Adrenal gland (tissue), 9 donors: ENCODE measurements at regions not wholly inside any gene's neighbourhood (a gene's known extent, or its start where the extent isn't known, plus 50 kb on each side); places are given as distances from the start of the nearest gene placed in this dataset.

Experiments used
- DNase-seq, 7 donors: peaks; one replicate each; pipeline ENCODE4 v3.0.0-alpha.2; 2019 to 2020
- H3K27ac ChIP-seq, 5 donors: fragments of 200-600 bp; sonication (generic) in 4 of 5; 1 replicate in 3 of 5; 2 replicates in 2 of 5; pipeline versions ENCODE4 v1.5.1 to v1.8.0; 2016 to 2020; ENCODE audit warnings: mild to moderate bottlenecking in 1 of 5
- H3K27me3 ChIP-seq: fragments of 200-600 bp; 2 replicates; pipeline ENCODE4 v1.8.0; 2021
- H3K36me3 ChIP-seq, 2 donors: fragments of 200-600 bp; replicated peaks in 1 of 2; 1 replicate in 1 of 2; 2 replicates in 1 of 2; pipeline versions ENCODE4 v1.5.1 to v1.8.0; 2018 to 2022
- H3K4me1 ChIP-seq, 2 donors: fragments of 200-600 bp; replicated peaks in 1 of 2; 1 replicate in 1 of 2; 2 replicates in 1 of 2; pipeline versions ENCODE4 v1.5.1 to v1.8.0; 2018 to 2021
- H3K4me3 ChIP-seq, 4 donors: fragments of 200-600 bp; sonication (generic) in 3 of 4; one replicate each; pipeline ENCODE4 v1.5.1; 2016 to 2018
- H3K9me3 ChIP-seq, 3 donors: fragments of 200-600 bp; sonication (generic) in 1 of 3; replicated peaks in 1 of 3; 1 replicate in 2 of 3; 2 replicates in 1 of 3; pipeline versions ENCODE4 v1.5.1 to v1.8.0; 2016 to 2021
- CTCF ChIP-seq, 6 experiments: fragments of 450-650 bp in 4 of 6; fragments of 200-600 bp in 2 of 6; sonication (generic) in 1 of 6; IDR thresholded peaks; 1 replicate in 5 of 6; 2 replicates in 1 of 6; pipeline versions ENCODE4 v1.5.1 to v1.8.0; 2016 to 2021; ENCODE audit warnings: antibody characterized with exemption in 6 of 6, mild to moderate bottlenecking in 2 of 6, moderate library complexity in 1 of 6
- POLR2A ChIP-seq, 2 donors: fragments of 450-650 bp; IDR thresholded peaks; one replicate each; pipeline ENCODE4 v1.6.1; 2017; ENCODE audit warnings: antibody characterized with exemption in 2 of 2, mild to moderate bottlenecking in 2 of 2, moderate library complexity in 1 of 2
- WGBS, 4 donors: extraction: QIAGEN DNeasy Blood & Tissue Kit in 2 of 4; methylation state at CpG; one replicate each; pipeline versions ENCODE4 v1.1.5 to v1.1.7; 2013 to 2017; 5-methylcytosine and 5-hydroxymethylcytosine counted together
- intact Hi-C, 2 donors: fragments of 100-400 bp; cut with DNase I; formaldehyde crosslinking; loops; one replicate each; pipeline versions ENCODE4 v1.14.1 to v1.15.0; 2022 to 2023
- donor health status: healthy with polysubstance abuse.
- donor health status: Bipolar disorder and iron deficiency.
- donor health status: DM: yes; HTN: yes; CAD: no.
- donor health status: DM: no; HTN: no; CAD: no.
- donor health status: DM: no; HTN: no; CAD: no.

- no peak overlapping the region for H3K4me3 ChIP-seq
- no peak for DNase-seq
- H3K27ac ChIP-seq: no peak overlapping the region
- WGBS, 4 donors: 80 to 83% (median 81%) methylated on average over 16 of the region's 16 CpGs
- no peak for TF ChIP-seq CTCF (IDR thresholded peaks at IDR 0.05)
- no peak for TF ChIP-seq POLR2A (IDR thresholded peaks at IDR 0.05)
- no peaks in the 10 kb centered on the region for H3K9me3 ChIP-seq
- intact Hi-C loops: no loop called here
- no peaks in the 10 kb centered on the region for H3K4me1 ChIP-seq
- peaks cover 3% of the 10 kb centered on the region for H3K27me3 ChIP-seq
- no peaks in the 10 kb centered on the region for H3K36me3 ChIP-seq
These were observed 304.6 kb upstream of the FOXF1 start for GRCh38 chr16:86205521-86206245.

GRCh38 chr16:86207350-86207749 lies 303.0 kb upstream of the FOXF1 start:
- no peak for TF ChIP-seq CTCF (IDR thresholded peaks at IDR 0.05)
- TF ChIP-seq POLR2A (IDR thresholded peaks at IDR 0.05): no peak
- no peaks in the 10 kb centered on the region for H3K9me3 ChIP-seq
- intact Hi-C loops: no loop called here
- WGBS, 4 donors: 68 to 79% (median 74%) methylated on average over 3 to 5 of the region's 5 CpGs
- no peaks in the 10 kb centered on the region for H3K36me3 ChIP-seq
- no peak overlapping the region for H3K4me3 ChIP-seq
- no peak overlapping the region for H3K27ac ChIP-seq
- no peaks in the 10 kb centered on the region for H3K27me3 ChIP-seq
- no peaks in the 10 kb centered on the region for H3K4me1 ChIP-seq
- DNase-seq: no peak

- H3K4me3 ChIP-seq: no peak overlapping the region
- no peak for DNase-seq
- intact Hi-C loops: no loop called here
- TF ChIP-seq CTCF (IDR thresholded peaks at IDR 0.05) (no peak), POLR2A (IDR thresholded peaks at IDR 0.05) (no peak)
- WGBS, 4 donors: 38 to 45% (median 40%) methylated on average over 2 of the region's 2 CpGs; no CpG with 5 or more reads in 1 of the 4 donors
- H3K27ac ChIP-seq: no peak overlapping the region
- H3K27me3 ChIP-seq: no peaks in the 10 kb centered on the region
- no peaks in the 10 kb centered on the region for H3K36me3 ChIP-seq
- H3K4me1 ChIP-seq: peaks cover 0 to under 1% of the 10 kb centered on the region in 2 donors
- no peaks in the 10 kb centered on the region for H3K9me3 ChIP-seq
These were observed 301.1 kb upstream of the FOXF1 start for GRCh38 chr16:86209202-86209601.

GRCh38 chr16:86210403-86211193 lies 299.7 kb upstream of the FOXF1 start:
- no peaks in the 10 kb centered on the region for H3K27me3 ChIP-seq
- peaks cover 3 to 6% of the 10 kb centered on the region in 2 donors for H3K4me1 ChIP-seq
- H3K36me3 ChIP-seq: no peaks in the 10 kb centered on the region
- no peak overlapping the region for H3K27ac ChIP-seq
- TF ChIP-seq POLR2A (IDR thresholded peaks at IDR 0.05) (no peak), CTCF (IDR thresholded peaks at IDR 0.05) (no peak)
- no peak overlapping the region for H3K4me3 ChIP-seq
- intact Hi-C loops: no loop called here
- H3K9me3 ChIP-seq: no peaks in the 10 kb centered on the region
- no peak for DNase-seq
- 77 to 80% (median 79%) methylated on average over 19 of the region's 19 CpGs for WGBS, 4 donors
